K562 (cell line): ENCODE measurements at regions not wholly inside any gene's neighbourhood (a gene's known extent, or its start where the extent isn't known, plus 50 kb on each side); places are given as distances from the start of the nearest gene placed in this dataset.

Experiments used
- ATAC-seq: fragments of 200-7000 bp; cut with Tn5 transposase; 3 replicates; pipeline ENCODE4 v1.9.1; 2020; ENCODE audit warnings: moderate library complexity
- BruUV-seq: library from RNA; stranded (reverse); fragments of 400-500 nt; replicated peaks from 2 replicates; lab custom pipeline; 2021; lab: Mats Ljungman, UMichigan
- CTCF ChIA-PET: fragments of 300-600 bp; formaldehyde crosslinking; extraction: SDS; loops from one replicate; lab custom pipeline; 2021; ENCODE audit warnings: low intra/inter-chr PET ratio; lab: Yijun Ruan, JAX
- POLR2A ChIA-PET: fragments of 300-600, 350-650 bp; sonication (Branson Sonifier 250); formaldehyde crosslinking; extraction: SDS; loops from one replicate; lab custom pipeline; 2021; ENCODE audit warnings: antibody characterized with exemption, inconsistent platforms; lab: Yijun Ruan, JAX
- DNase-seq, 4 experiments: peaks; one replicate each; pipeline versions ENCODE4 v3.0.0 to v3.0.0-alpha.2; 2011 to 2018; ENCODE audit warnings: low spot score in 3 of 4, mixed read lengths in 3 of 4; ENCODE audit errors: extremely low read depth in 1 of 4
- FAIRE-seq: peaks from 2 replicates; lab custom pipeline; 2011; peaks lifted over from hg19 to GRCh38; lab: Jason Lieb, UNC
- H2AFZ ChIP-seq: 2 replicates; pipeline ENCODE4 v1.6.0; 2011; ENCODE audit warnings: low read depth, low read length, control low read depth, inconsistent platforms
- H3K27ac ChIP-seq: fragments of 200-600 bp; 3 replicates; pipeline ENCODE4 v1.8.0; 2011; ENCODE audit warnings: low read depth, mild to moderate bottlenecking, control low read depth, inconsistent platforms, low read length, moderate library complexity, mixed read lengths; ENCODE audit errors: extremely low read depth
- H3K27me3 ChIP-seq, 2 experiments: fragments of 300-600 bp in 1 of 2; 2 replicates in 1 of 2; 3 replicates in 1 of 2; pipeline versions ENCODE4 v1.6.0 to v1.8.0; 2011; ENCODE audit warnings: inconsistent platforms in 2 of 2, low read length in 2 of 2, mild to moderate bottlenecking in 1 of 2, mixed read lengths in 1 of 2, moderate library complexity in 1 of 2; ENCODE audit not compliant: control insufficient read depth in 2 of 2, insufficient read depth in 2 of 2
- H3K36me3 ChIP-seq: fragments of 300-600 bp; 3 replicates; pipeline ENCODE4 v1.8.0; 2011; ENCODE audit warnings: mild to moderate bottlenecking, low read length, inconsistent platforms; ENCODE audit not compliant: control insufficient read depth, insufficient read depth
- H3K4me1 ChIP-seq, 2 experiments: fragments of 200-600 bp in 1 of 2; replicated peaks in 1 of 2; 2 replicates in 1 of 2; 3 replicates in 1 of 2; pipeline versions ENCODE4 v1.5.1 to v1.8.0; 2011; ENCODE audit warnings: inconsistent platforms in 2 of 2, low read length in 2 of 2, mild to moderate bottlenecking in 1 of 2, mixed read lengths in 1 of 2, moderate library complexity in 1 of 2; ENCODE audit not compliant: control insufficient read depth in 2 of 2, insufficient read depth in 2 of 2
- H3K4me2 ChIP-seq: 2 replicates; pipeline ENCODE4 v1.6.1; 2011; ENCODE audit warnings: low read length, control low read depth, inconsistent platforms, mixed read lengths; ENCODE audit not compliant: insufficient read depth
- H3K4me3 ChIP-seq: fragments of 200-600 bp; sonication (generic), shearing (Covaris generic); 2 replicates; pipeline ENCODE4 v1.5.1; 2016; ENCODE audit warnings: control low read depth, inconsistent platforms
- H3K79me2 ChIP-seq: fragments of 200-600 bp; 3 replicates; pipeline ENCODE4 v1.8.0; 2011; ENCODE audit warnings: low read length, inconsistent platforms; ENCODE audit not compliant: control insufficient read depth, insufficient read depth
- H3K9ac ChIP-seq, 2 experiments: 2 replicates each; pipeline versions ENCODE4 v1.6.0 to v1.6.1; 2011; ENCODE audit warnings: low read depth in 2 of 2, low read length in 2 of 2, control low read depth in 1 of 2, inconsistent platforms in 1 of 2, mild to moderate bottlenecking in 1 of 2, mixed read lengths in 1 of 2; ENCODE audit not compliant: insufficient read depth in 1 of 2
- H3K9me1 ChIP-seq: one replicate; pipeline ENCODE4 v1.6.0; 2011; ENCODE audit warnings: inconsistent platforms, mild to moderate bottlenecking, low read length, moderate library complexity; ENCODE audit not compliant: control insufficient read depth, insufficient read depth
- H3K9me3 ChIP-seq: replicated peaks from 2 replicates; pipeline ENCODE4 v1.5.1; 2011; ENCODE audit warnings: low read depth, low read length, inconsistent platforms; ENCODE audit not compliant: control insufficient read depth, insufficient read depth
- H4K20me1 ChIP-seq: replicated peaks from 2 replicates; pipeline ENCODE4 v1.6.1; 2011; ENCODE audit warnings: low read length, inconsistent platforms, mixed read lengths; ENCODE audit not compliant: control insufficient read depth, insufficient read depth
- PREB ChIP-seq: sonication (generic); formaldehyde crosslinking; IDR thresholded peaks from 2 replicates; pipeline ENCODE4 v1.8.1; 2023; ENCODE audit warnings: mild to moderate bottlenecking, missing genetic modification reagents
- ZNF274 ChIP-seq: IDR thresholded peaks from 2 replicates; pipeline ENCODE4 v1.6.1; 2011; ENCODE audit warnings: low read depth, mild to moderate bottlenecking, low read length, moderate library complexity, borderline replicate concordance
- WGBS: fragments of 100-300 bp; shearing (Covaris generic); methylation state at CpG from one replicate; pipeline ENCODE4 v1.1.6; 2016; ENCODE audit warnings: low coverage, mixed read lengths; ENCODE audit not compliant: insufficient coverage; ENCODE audit errors: missing lambda C conversion rate; 5-methylcytosine and 5-hydroxymethylcytosine counted together
- in situ Hi-C: fragments of 300-500 bp; cut with MboI; formaldehyde crosslinking; loops from 4 replicates; pipeline ENCODE4 v1.15.0; 2018; ENCODE audit warnings: inconsistent platforms, mixed read lengths
- intact Hi-C: fragments of 100-400 bp; cut with micrococcal nuclease; formaldehyde crosslinking; loops from 2 replicates; pipeline ENCODE4 v1.14.2; 2022
- TF ChIP-seq, protein P1 (sequence below): sonication (generic); formaldehyde crosslinking; IDR thresholded peaks from 2 replicates; pipeline ENCODE4 v1.8.0; 2023; ENCODE audit warnings: mild to moderate bottlenecking, missing genetic modification reagents
- TF ChIP-seq, protein P2 (sequence below), 2 experiments: fragments of 450-650 bp; IDR thresholded peaks; 2 replicates each; pipeline ENCODE4 v1.6.1; 2016

GRCh38 chr2:103005393-103005792 lies 243.6 kb downstream of the TMEM182 start (continued):
- TF ChIP-seq, protein P1, sequence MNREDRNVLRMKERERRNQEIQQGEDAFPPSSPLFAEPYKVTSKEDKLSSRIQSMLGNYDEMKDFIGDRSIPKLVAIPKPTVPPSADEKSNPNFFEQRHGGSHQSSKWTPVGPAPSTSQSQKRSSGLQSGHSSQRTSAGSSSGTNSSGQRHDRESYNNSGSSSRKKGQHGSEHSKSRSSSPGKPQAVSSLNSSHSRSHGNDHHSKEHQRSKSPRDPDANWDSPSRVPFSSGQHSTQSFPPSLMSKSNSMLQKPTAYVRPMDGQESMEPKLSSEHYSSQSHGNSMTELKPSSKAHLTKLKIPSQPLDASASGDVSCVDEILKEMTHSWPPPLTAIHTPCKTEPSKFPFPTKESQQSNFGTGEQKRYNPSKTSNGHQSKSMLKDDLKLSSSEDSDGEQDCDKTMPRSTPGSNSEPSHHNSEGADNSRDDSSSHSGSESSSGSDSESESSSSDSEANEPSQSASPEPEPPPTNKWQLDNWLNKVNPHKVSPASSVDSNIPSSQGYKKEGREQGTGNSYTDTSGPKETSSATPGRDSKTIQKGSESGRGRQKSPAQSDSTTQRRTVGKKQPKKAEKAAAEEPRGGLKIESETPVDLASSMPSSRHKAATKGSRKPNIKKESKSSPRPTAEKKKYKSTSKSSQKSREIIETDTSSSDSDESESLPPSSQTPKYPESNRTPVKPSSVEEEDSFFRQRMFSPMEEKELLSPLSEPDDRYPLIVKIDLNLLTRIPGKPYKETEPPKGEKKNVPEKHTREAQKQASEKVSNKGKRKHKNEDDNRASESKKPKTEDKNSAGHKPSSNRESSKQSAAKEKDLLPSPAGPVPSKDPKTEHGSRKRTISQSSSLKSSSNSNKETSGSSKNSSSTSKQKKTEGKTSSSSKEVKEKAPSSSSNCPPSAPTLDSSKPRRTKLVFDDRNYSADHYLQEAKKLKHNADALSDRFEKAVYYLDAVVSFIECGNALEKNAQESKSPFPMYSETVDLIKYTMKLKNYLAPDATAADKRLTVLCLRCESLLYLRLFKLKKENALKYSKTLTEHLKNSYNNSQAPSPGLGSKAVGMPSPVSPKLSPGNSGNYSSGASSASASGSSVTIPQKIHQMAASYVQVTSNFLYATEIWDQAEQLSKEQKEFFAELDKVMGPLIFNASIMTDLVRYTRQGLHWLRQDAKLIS, result no peak
- TF ChIP-seq ZNF274, result no peak

DNA sequence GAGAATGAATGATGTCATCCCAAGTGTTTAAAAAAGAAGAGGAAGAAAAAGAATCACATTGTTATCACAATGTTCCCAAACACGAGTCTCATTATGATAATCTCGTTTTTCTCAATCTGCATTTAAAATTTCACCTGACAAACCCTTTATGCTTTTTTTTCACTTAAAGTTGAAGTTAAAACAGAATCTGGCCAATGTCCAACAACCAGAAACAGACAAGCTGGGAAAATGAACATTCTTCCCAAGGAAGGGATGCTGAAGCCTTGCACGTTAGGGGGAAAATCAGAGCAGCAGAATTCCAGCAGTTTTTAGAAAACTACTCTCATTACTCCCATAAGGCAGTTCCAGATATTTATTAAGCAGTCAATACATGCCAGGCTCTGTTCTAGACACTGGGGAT lies 245.3 kb downstream of the TMEM182 start:
- BruUV-seq, result no TSS peak
- Histone ChIP-seq H3K9me3 (no peaks in the 10 kb centered on the region), H3K9me1 (no peaks in the 10 kb centered on the region), H3K4me3 (no peak overlapping the region), H3K9ac (no peak overlapping the region), H3K27me3 (peaks cover 0 to 2% of the 10 kb centered on the region in 2 experiments; a peak in 1 of 5 replicates), H3K4me2 (no peak overlapping the region), H3K27ac (no peak overlapping the region), H4K20me1 (no peaks in the 10 kb centered on the region), H2AFZ (no peak overlapping the region), H3K79me2 (no peaks in the 10 kb centered on the region), H3K4me1 (no peaks in the 10 kb centered on the region), H3K36me3 (no peaks in the 10 kb centered on the region)
- ATAC-seq (no peak), DNase-seq (no peak), FAIRE-seq (no peak)
- ChIA-PET POLR2A (no interaction called here), CTCF (no interaction called here)
- in situ Hi-C loops, result no loop called here
- intact Hi-C loops, result no loop called here
- 3% methylated on average over 3 of the region's 3 CpGs for WGBS
- TF ChIP-seq, protein P2, sequence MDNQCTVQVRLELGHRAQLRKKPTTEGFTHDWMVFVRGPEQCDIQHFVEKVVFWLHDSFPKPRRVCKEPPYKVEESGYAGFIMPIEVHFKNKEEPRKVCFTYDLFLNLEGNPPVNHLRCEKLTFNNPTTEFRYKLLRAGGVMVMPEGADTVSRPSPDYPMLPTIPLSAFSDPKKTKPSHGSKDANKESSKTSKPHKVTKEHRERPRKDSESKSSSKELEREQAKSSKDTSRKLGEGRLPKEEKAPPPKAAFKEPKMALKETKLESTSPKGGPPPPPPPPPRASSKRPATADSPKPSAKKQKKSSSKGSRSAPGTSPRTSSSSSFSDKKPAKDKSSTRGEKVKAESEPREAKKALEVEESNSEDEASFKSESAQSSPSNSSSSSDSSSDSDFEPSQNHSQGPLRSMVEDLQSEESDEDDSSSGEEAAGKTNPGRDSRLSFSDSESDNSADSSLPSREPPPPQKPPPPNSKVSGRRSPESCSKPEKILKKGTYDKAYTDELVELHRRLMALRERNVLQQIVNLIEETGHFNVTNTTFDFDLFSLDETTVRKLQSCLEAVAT (IDR thresholded peaks at IDR 0.05), result no peak
- TF ChIP-seq PREB (CRISPR knock-in tag), result no peak
